WERI-Rb-1 (cell line): ENCODE measurements at regions not wholly inside any gene's neighbourhood (a gene's known extent, or its start where the extent isn't known, plus 50 kb on each side); places are given as distances from the start of the nearest gene placed in this dataset.

Source experiments
- DNase-seq: peaks from one replicate; pipeline ENCODE4 v3.0.0-alpha.2; 2020
- H3K27ac ChIP-seq: fragments of 250-450 bp; sonication (Bioruptor Pico); 2 replicates; pipeline ENCODE4 v1.5.1; 2020; ENCODE audit warnings: mild to moderate bottlenecking, moderate library complexity
- H3K27me3 ChIP-seq: fragments of 250-450 bp; sonication (Bioruptor Pico); 2 replicates; pipeline ENCODE4 v1.5.1; 2021; ENCODE audit warnings: mild to moderate bottlenecking, low read depth, moderate library complexity; ENCODE audit not compliant: insufficient read depth, severe bottlenecking
- H3K36me3 ChIP-seq: fragments of 250-450 bp; sonication (Bioruptor Pico); 2 replicates; pipeline ENCODE4 v1.5.1; 2020; ENCODE audit warnings: mild to moderate bottlenecking, moderate library complexity
- H3K4me3 ChIP-seq: 2 replicates; pipeline ENCODE4 v1.5.1; 2011; ENCODE audit warnings: low read depth, mild to moderate bottlenecking, control low read depth, low read length
- H3K9me3 ChIP-seq: fragments of 250-450 bp; sonication (Bioruptor Pico); 2 replicates; pipeline ENCODE4 v1.5.1; 2021; ENCODE audit warnings: mild to moderate bottlenecking, moderate library complexity; ENCODE audit not compliant: severe bottlenecking
- TF ChIP-seq, protein P1 (sequence below): IDR thresholded peaks from 2 replicates; pipeline ENCODE4 v1.5.1; 2011; ENCODE audit warnings: low read depth, mild to moderate bottlenecking, control low read depth, inconsistent platforms, low read length

GRCh38 chr11:44463751-44464150 is 101.7 kb upstream of the CD82 start:
- Histone ChIP-seq H3K36me3 (no peaks in the 10 kb centered on the region), H3K4me3 (no peak overlapping the region), H3K9me3 (peaks cover 14% of the 10 kb centered on the region), H3K27ac (no peak overlapping the region), H3K27me3 (peaks cover 85% of the 10 kb centered on the region)
- no peak for DNase-seq
- TF ChIP-seq, protein P1, sequence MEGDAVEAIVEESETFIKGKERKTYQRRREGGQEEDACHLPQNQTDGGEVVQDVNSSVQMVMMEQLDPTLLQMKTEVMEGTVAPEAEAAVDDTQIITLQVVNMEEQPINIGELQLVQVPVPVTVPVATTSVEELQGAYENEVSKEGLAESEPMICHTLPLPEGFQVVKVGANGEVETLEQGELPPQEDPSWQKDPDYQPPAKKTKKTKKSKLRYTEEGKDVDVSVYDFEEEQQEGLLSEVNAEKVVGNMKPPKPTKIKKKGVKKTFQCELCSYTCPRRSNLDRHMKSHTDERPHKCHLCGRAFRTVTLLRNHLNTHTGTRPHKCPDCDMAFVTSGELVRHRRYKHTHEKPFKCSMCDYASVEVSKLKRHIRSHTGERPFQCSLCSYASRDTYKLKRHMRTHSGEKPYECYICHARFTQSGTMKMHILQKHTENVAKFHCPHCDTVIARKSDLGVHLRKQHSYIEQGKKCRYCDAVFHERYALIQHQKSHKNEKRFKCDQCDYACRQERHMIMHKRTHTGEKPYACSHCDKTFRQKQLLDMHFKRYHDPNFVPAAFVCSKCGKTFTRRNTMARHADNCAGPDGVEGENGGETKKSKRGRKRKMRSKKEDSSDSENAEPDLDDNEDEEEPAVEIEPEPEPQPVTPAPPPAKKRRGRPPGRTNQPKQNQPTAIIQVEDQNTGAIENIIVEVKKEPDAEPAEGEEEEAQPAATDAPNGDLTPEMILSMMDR: no peak

DNA sequence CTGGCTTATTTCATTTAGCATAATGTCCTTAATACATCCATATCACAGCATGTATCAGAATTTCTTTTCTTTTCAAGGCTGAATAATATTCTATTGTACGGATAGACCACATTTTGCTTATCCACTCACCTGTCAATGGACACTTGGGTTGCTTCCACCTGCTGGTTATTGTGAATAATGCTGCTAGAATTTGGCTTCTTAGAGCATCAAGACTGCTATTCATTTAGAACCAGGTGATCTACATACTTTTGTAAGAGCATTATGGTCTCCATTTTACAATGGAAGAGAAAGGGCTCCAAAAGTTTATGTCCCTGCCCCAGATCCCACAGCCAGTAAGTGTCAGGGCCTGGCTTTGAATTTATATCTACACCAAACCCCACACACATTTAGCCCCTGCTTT is 100.7 kb upstream of the CD82 start:
- TF ChIP-seq, protein P1: no peak
- Histone ChIP-seq H3K27ac (no peak overlapping the region), H3K4me3 (no peak overlapping the region), H3K27me3 (peaks cover 88% of the 10 kb centered on the region), H3K36me3 (no peaks in the 10 kb centered on the region), H3K9me3 (peaks cover 14% of the 10 kb centered on the region)
- no peak for DNase-seq

GRCh38 chr11:44466531-44467205 is 98.8 kb upstream of the CD82 start:
- DNase-seq: no peak
- H3K9me3 ChIP-seq: peaks cover 14% of the 10 kb centered on the region
- H3K4me3 ChIP-seq: no peak overlapping the region
- TF ChIP-seq, protein P1: no peak
- H3K27me3 ChIP-seq: peaks cover 86% of the 10 kb centered on the region
- no peaks in the 10 kb centered on the region for H3K36me3 ChIP-seq
- no peak overlapping the region for H3K27ac ChIP-seq

GRCh38 chr11:44467413-44467812 is 98.0 kb upstream of the CD82 start:
- Histone ChIP-seq H3K9me3 (peaks cover 14% of the 10 kb centered on the region), H3K36me3 (no peaks in the 10 kb centered on the region), H3K27me3 (peaks cover 85% of the 10 kb centered on the region), H3K27ac (no peak overlapping the region), H3K4me3 (no peak overlapping the region)
- DNase-seq: no peak
- TF ChIP-seq, protein P1: no peak

- no peaks in the 10 kb centered on the region for H3K36me3 ChIP-seq
- peaks cover 14% of the 10 kb centered on the region for H3K9me3 ChIP-seq
- TF ChIP-seq, protein P1: no peak
- no peak overlapping the region for H3K27ac ChIP-seq
- no peak overlapping the region for H3K4me3 ChIP-seq
- H3K27me3 ChIP-seq: peaks cover 89% of the 10 kb centered on the region
- no peak for DNase-seq
Measured at GRCh38 chr11:44467931-44468330, 97.5 kb upstream of the CD82 start.

DNA sequence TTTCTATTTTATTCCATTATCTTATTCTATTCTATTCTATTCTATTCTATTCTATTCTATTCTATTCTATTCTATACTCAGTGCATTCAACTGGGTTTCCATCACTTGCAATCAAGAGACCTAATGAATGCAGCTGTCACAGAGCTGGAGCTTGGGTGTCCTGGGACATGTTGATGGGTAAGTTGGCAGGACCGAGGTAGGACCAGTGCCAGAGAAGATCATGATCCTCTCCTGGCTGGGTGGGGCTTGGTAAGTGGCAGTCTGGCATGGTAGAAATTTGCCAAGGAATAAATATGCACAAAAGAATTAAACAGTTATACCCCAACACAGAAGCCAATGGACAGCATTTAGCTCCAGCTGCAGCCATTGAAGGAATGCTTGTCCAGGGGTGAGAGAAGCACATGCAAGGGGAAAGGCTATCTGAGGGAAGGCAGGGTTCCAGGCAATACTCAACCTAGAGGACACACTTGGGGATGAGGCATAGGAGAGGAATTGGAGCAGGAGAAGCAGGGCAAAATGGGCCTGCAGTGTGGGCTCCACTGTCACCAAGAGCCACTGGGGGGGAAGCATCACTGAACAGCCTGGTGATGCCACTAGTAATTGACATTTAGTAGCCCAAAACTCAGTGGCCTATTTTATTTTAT is 97.0 kb upstream of the CD82 start:
- no peak overlapping the region for H3K4me3 ChIP-seq
- no peak overlapping the region for H3K27ac ChIP-seq
- H3K36me3 ChIP-seq: no peaks in the 10 kb centered on the region
- H3K9me3 ChIP-seq: peaks cover 14% of the 10 kb centered on the region
- no peak for DNase-seq
- TF ChIP-seq, protein P1: no peak
- H3K27me3 ChIP-seq: peaks cover 87% of the 10 kb centered on the region
